GM23338 (cell line): ENCODE measurements at regions not wholly inside any gene's neighbourhood (a gene's known extent, or its start where the extent isn't known, plus 50 kb on each side); places are given as distances from the start of the nearest gene placed in this dataset.
A peak's percentile ranks its signal among the peaks of the same experiment; 100 is the strongest.

Experiments
- ATAC-seq: fragments of 200-7000 bp; cut with Tn5 transposase; 3 replicates; pipeline ENCODE4 v1.9.1; 2020
- DNase-seq: peaks from one replicate; pipeline ENCODE4 v3.0.0-alpha.2; 2015; ENCODE audit warnings: low spot score
- H2AFZ ChIP-seq: fragments of 200-600 bp; sonication (generic); 2 replicates; pipeline ENCODE4 v1.8.0; 2016; ENCODE audit warnings: antibody characterized with exemption, mild to moderate bottlenecking, moderate library complexity
- H3F3A ChIP-seq: fragments of 200-600 bp; sonication (generic); replicated peaks from 2 replicates; pipeline ENCODE4 v1.8.0; 2017; ENCODE audit warnings: antibody characterized with exemption, mixed run types, low read depth
- H3K27ac ChIP-seq: fragments of 200-600 bp; sonication (generic); 2 replicates; pipeline ENCODE4 v1.6.1; 2016; ENCODE audit warnings: low read depth
- H3K27me3 ChIP-seq: fragments of 200-600 bp; sonication (generic); 2 replicates; pipeline ENCODE4 v1.8.0; 2016; ENCODE audit warnings: mild to moderate bottlenecking, mixed run types, moderate library complexity; ENCODE audit not compliant: insufficient read depth
- H3K36me3 ChIP-seq: fragments of 200-600 bp; sonication (generic); 2 replicates; pipeline ENCODE4 v1.8.0; 2016; ENCODE audit warnings: mild to moderate bottlenecking; ENCODE audit not compliant: insufficient read depth
- H3K4me1 ChIP-seq: fragments of 200-600 bp; sonication (generic); 2 replicates; pipeline ENCODE4 v1.8.0; 2016; ENCODE audit warnings: mild to moderate bottlenecking, moderate library complexity; ENCODE audit not compliant: insufficient read depth
- H3K4me2 ChIP-seq: fragments of 200-600 bp; sonication (generic); 2 replicates; pipeline ENCODE4 v1.7.1; 2017; ENCODE audit warnings: mixed run types
- H3K4me3 ChIP-seq: fragments of 200-600 bp; sonication (generic); 2 replicates; pipeline ENCODE4 v1.6.1; 2016; ENCODE audit warnings: mixed run types
- H3K79me2 ChIP-seq: fragments of 200-600 bp; sonication (generic); replicated peaks from 2 replicates; pipeline ENCODE4 v1.8.0; 2017; ENCODE audit warnings: mild to moderate bottlenecking; ENCODE audit not compliant: insufficient read depth
- H3K9me2 ChIP-seq: fragments of 200-600 bp; sonication (generic); 2 replicates; pipeline ENCODE4 v1.8.0; 2017; ENCODE audit not compliant: insufficient read depth
- H4K20me1 ChIP-seq: fragments of 200-600 bp; sonication (generic); replicated peaks from 2 replicates; pipeline ENCODE4 v1.8.0; 2017; ENCODE audit warnings: mild to moderate bottlenecking; ENCODE audit not compliant: insufficient read depth
- H3K27ac Mint-ChIP-seq: 2 replicates; pipeline ENCODE4 v1.8.0; 2020; ENCODE audit warnings: inconsistent platforms, mild to moderate bottlenecking, moderate library complexity, mixed read lengths
- H3K27me3 Mint-ChIP-seq: 3 replicates; pipeline ENCODE4 v1.8.0; 2022; ENCODE audit warnings: low read depth, mild to moderate bottlenecking, moderate library complexity, mixed read lengths, inconsistent platforms; ENCODE audit not compliant: insufficient read depth, poor library complexity
- H3K36me3 Mint-ChIP-seq: 3 replicates; pipeline ENCODE4 v1.8.0; 2021; ENCODE audit warnings: low read depth, mild to moderate bottlenecking, inconsistent platforms, moderate library complexity, mixed read lengths
- H3K4me1 Mint-ChIP-seq: 3 replicates; pipeline ENCODE4 v1.8.0; 2020; ENCODE audit warnings: mild to moderate bottlenecking, inconsistent platforms, mixed read lengths
- H3K4me3 Mint-ChIP-seq: 3 replicates; pipeline ENCODE4 v1.8.0; 2021; ENCODE audit warnings: moderate library complexity, mild to moderate bottlenecking, inconsistent platforms, mixed read lengths
- H3K9me3 Mint-ChIP-seq: 3 replicates; pipeline ENCODE4 v1.8.0; 2020; ENCODE audit warnings: moderate library complexity, mild to moderate bottlenecking, inconsistent platforms, mixed read lengths
- CREB1 ChIP-seq: fragments of 250-450 bp; sonication (Bioruptor Pico); IDR thresholded peaks from 2 replicates; pipeline ENCODE4 v1.5.0; 2020; ENCODE audit warnings: low read depth, mild to moderate bottlenecking, moderate library complexity
- EZH2 ChIP-seq: fragments of 200-600 bp; sonication (generic); IDR thresholded peaks from one replicate; pipeline ENCODE4 v1.8.0; 2017; ENCODE audit warnings: antibody characterized with exemption, mild to moderate bottlenecking, low read depth; ENCODE audit not compliant: unreplicated experiment
- EZH2phosphoT487 ChIP-seq: fragments of 200-600 bp; sonication (generic); IDR thresholded peaks from one replicate; pipeline ENCODE4 v1.8.1; 2018; ENCODE audit warnings: antibody characterized with exemption; ENCODE audit not compliant: unreplicated experiment
- JUNB ChIP-seq: IDR thresholded peaks from one replicate; pipeline ENCODE4 v1.6.1; 2016; ENCODE audit warnings: antibody characterized with exemption; ENCODE audit not compliant: unreplicated experiment
- NANOG ChIP-seq: IDR thresholded peaks from 2 replicates; pipeline ENCODE4 v1.6.1; 2016; ENCODE audit warnings: antibody characterized with exemption, borderline replicate concordance
- POLR2AphosphoS5 ChIP-seq: IDR thresholded peaks from 2 replicates; pipeline ENCODE4 v1.6.1; 2016; ENCODE audit warnings: antibody characterized with exemption, low read depth
- STAT1 ChIP-seq: IDR thresholded peaks from one replicate; pipeline ENCODE4 v1.6.1; 2016; ENCODE audit warnings: antibody characterized with exemption; ENCODE audit not compliant: unreplicated experiment
- ZNF114 ChIP-seq: fragments of 250-450 bp; sonication (Bioruptor Pico); IDR thresholded peaks from 2 replicates; pipeline ENCODE4 v1.5.0; 2020; ENCODE audit warnings: mild to moderate bottlenecking, moderate library complexity
- ZNF331 ChIP-seq: fragments of 250-450 bp; sonication (Bioruptor Pico); IDR thresholded peaks from 2 replicates; pipeline ENCODE4 v1.5.0; 2020; ENCODE audit warnings: low read depth, mild to moderate bottlenecking, moderate library complexity
- TF ChIP-seq, protein P1 (sequence below), 2 experiments: fragments of 200-600 bp in 1 of 2; sonication (generic) in 1 of 2; conservative IDR thresholded peaks; 2 replicates each; pipeline versions ENCODE4 v1.5.1 to v1.6.1; 2016 to 2017; ENCODE audit warnings: antibody characterized with exemption in 2 of 2, low read depth in 2 of 2, mild to moderate bottlenecking in 2 of 2, moderate library complexity in 1 of 2
- TF ChIP-seq, protein P2 (sequence below): IDR thresholded peaks from 2 replicates; pipeline ENCODE4 v1.6.1; 2016; ENCODE audit warnings: antibody characterized with exemption
- TF ChIP-seq, protein P3 (sequence below): IDR thresholded peaks from one replicate; pipeline ENCODE4 v1.6.1; 2018; ENCODE audit warnings: antibody characterized with exemption; ENCODE audit not compliant: unreplicated experiment

DNA sequence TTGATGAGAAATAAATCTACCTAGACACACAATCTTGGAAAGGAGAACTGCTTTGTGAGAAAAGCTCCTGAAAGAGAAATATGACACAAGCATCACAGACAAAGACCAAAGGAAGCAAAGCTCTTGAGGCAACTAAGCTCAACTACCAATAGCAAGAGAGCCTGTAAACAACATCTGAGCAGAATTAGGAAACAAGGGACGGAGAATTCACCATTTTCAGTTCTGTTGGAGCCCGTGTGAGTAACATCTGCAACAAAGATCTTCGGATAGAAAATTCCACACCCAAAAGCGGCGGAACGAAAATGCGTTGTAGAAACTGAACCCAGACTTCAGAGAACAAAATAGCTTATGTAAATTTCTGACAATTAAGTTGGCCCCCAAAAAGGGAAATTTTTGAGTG, 909.9 kb upstream of the MBL2 start:
- Histone ChIP-seq H3K4me3 (no peak overlapping the region), H3K79me2 (no peaks in the 10 kb centered on the region), H3K4me2 (no peak overlapping the region), H3K27ac (no peak overlapping the region), H3F3A (no peaks in the 10 kb centered on the region), H3K27me3 (no peaks in the 10 kb centered on the region), H3K9me2 (no peaks in the 10 kb centered on the region; the same call in 1 of the 2 replicates), H3K36me3 (no peaks in the 10 kb centered on the region), H2AFZ (peak overlapping the region; percentile 92), H4K20me1 (no peaks in the 10 kb centered on the region), H3K4me1 (peaks cover 3% of the 10 kb centered on the region; the same call in 1 of the 2 replicates)
- TF ChIP-seq STAT1 = no peak
- TF ChIP-seq, protein P1, sequence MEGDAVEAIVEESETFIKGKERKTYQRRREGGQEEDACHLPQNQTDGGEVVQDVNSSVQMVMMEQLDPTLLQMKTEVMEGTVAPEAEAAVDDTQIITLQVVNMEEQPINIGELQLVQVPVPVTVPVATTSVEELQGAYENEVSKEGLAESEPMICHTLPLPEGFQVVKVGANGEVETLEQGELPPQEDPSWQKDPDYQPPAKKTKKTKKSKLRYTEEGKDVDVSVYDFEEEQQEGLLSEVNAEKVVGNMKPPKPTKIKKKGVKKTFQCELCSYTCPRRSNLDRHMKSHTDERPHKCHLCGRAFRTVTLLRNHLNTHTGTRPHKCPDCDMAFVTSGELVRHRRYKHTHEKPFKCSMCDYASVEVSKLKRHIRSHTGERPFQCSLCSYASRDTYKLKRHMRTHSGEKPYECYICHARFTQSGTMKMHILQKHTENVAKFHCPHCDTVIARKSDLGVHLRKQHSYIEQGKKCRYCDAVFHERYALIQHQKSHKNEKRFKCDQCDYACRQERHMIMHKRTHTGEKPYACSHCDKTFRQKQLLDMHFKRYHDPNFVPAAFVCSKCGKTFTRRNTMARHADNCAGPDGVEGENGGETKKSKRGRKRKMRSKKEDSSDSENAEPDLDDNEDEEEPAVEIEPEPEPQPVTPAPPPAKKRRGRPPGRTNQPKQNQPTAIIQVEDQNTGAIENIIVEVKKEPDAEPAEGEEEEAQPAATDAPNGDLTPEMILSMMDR (conservative IDR thresholded peaks at IDR 0.05; ENCODE audit: low read depth in 2 of 2) = no peak
- no peak for TF ChIP-seq JUNB
- TF ChIP-seq POLR2AphosphoS5 = no peak
- TF ChIP-seq, protein P2, sequence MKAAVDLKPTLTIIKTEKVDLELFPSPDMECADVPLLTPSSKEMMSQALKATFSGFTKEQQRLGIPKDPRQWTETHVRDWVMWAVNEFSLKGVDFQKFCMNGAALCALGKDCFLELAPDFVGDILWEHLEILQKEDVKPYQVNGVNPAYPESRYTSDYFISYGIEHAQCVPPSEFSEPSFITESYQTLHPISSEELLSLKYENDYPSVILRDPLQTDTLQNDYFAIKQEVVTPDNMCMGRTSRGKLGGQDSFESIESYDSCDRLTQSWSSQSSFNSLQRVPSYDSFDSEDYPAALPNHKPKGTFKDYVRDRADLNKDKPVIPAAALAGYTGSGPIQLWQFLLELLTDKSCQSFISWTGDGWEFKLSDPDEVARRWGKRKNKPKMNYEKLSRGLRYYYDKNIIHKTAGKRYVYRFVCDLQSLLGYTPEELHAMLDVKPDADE = no peak
- TF ChIP-seq ZNF331 (CRISPR knock-in tag) = no peak
- no peak for TF ChIP-seq NANOG
- no peak for TF ChIP-seq ZNF114
- TF ChIP-seq EZH2phosphoT487 = no peak
- TF ChIP-seq EZH2 = no peak
- TF ChIP-seq, protein P3, sequence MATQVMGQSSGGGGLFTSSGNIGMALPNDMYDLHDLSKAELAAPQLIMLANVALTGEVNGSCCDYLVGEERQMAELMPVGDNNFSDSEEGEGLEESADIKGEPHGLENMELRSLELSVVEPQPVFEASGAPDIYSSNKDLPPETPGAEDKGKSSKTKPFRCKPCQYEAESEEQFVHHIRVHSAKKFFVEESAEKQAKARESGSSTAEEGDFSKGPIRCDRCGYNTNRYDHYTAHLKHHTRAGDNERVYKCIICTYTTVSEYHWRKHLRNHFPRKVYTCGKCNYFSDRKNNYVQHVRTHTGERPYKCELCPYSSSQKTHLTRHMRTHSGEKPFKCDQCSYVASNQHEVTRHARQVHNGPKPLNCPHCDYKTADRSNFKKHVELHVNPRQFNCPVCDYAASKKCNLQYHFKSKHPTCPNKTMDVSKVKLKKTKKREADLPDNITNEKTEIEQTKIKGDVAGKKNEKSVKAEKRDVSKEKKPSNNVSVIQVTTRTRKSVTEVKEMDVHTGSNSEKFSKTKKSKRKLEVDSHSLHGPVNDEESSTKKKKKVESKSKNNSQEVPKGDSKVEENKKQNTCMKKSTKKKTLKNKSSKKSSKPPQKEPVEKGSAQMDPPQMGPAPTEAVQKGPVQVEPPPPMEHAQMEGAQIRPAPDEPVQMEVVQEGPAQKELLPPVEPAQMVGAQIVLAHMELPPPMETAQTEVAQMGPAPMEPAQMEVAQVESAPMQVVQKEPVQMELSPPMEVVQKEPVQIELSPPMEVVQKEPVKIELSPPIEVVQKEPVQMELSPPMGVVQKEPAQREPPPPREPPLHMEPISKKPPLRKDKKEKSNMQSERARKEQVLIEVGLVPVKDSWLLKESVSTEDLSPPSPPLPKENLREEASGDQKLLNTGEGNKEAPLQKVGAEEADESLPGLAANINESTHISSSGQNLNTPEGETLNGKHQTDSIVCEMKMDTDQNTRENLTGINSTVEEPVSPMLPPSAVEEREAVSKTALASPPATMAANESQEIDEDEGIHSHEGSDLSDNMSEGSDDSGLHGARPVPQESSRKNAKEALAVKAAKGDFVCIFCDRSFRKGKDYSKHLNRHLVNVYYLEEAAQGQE = no peak
- no peak for TF ChIP-seq CREB1 (CRISPR knock-in tag)
- DNase-seq (no peak), ATAC-seq (no peak)
- H3K27me3 Mint-ChIP-seq = no peaks in the 10 kb centered on the region
- no peaks in the 10 kb centered on the region for H3K9me3 Mint-ChIP-seq
- no peak overlapping the region for H3K27ac Mint-ChIP-seq
- no peak overlapping the region for H3K4me3 Mint-ChIP-seq
- peaks cover 6% of the 10 kb centered on the region; the same call in 1 of the 3 replicates for H3K4me1 Mint-ChIP-seq
- no peaks in the 10 kb centered on the region for H3K36me3 Mint-ChIP-seq
